GM21576 (cell line): ENCODE measurements at regions not wholly inside any gene's neighbourhood (a gene's known extent, or its start where the extent isn't known, plus 50 kb on each side); places are given as distances from the start of the nearest gene placed in this dataset.
A peak's percentile ranks its signal among the peaks of the same experiment; 100 is the strongest.

Experiments
- ATAC-seq: cut with Tn5 transposase; IDR thresholded peaks from one replicate; pipeline ENCODE4 v1.9.1; 2021; ENCODE audit warnings: mild to moderate bottlenecking, moderate library complexity; ENCODE audit not compliant: unreplicated experiment

DNA sequence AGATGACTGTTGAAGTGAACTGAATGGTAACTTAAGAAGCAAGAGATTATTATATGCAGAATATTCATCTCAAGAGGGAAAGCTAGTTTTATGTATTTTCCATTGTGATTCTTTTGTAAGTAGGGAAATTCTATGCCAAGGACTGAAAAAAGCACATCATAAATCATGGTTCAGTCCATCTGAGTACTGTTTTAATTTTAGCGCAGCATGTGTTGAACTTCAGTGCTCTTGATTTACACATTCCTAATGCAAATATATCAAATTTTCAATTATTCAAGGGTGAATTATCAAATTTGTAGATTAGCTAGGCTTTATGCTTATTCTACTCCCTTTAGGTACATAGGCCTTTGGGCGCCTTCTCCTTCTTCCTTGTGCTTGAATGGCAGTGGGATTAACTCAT, 50.3 kb upstream of the TCF12 start:
- ATAC-seq: no peak

DNA sequence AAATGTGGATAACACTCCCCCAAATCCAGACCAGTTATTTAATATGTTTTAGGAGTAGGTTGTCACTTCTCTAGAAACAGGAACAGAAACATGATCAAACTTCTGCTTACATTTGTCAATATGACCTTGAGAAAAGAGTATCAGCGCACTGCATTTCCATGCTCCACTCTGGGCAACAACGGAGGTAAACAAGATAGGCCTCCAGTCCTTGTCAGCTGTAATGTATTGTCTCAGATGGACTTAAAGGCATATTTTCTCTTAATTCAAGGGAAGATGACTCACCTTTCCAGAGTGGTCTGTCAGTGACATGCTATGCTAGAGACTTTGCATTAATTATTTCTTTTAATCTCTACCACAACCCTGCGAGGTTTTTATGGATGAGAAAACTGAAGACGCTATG, 51.6 kb upstream of the TCF12 start:
- no peak for ATAC-seq

DNA sequence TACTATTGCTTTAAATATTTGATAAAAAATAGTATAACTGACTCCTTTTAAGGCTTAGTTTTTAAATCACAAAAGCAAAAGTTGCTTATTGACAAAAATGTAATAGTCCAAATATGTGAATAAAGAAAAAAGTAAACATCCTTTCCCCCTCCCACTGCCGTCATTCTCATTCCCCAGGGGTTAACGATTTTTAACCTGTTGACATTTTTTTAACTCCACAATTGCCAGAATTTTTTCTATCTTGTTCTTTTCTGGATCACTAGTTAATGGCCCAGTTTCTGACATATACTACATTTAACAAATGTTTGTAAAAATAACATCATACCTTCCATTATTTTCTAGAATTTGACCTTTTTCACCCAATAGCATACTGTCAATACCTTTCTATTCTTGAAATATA, 60.6 kb upstream of the TCF12 start:
- no peak for ATAC-seq

DNA sequence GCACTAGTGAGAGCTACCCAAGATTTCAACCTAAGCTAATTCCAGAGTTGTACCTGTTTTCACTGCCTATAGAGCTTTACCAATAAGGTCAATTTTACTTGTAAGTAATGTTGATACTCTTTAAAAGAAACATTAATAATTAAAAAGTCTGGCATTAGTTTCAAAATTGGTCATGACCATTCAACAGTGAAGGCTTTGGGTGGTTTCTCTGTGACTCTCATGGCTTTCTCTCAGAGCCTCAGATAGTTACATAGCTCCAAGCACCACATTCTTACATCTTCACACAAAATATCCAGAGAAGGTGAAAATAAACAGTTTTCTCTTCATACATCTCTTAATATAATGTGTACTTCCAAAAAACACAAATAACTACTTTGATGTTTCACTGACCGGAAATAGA, 61.5 kb upstream of the TCF12 start:
- no peak for ATAC-seq

DNA sequence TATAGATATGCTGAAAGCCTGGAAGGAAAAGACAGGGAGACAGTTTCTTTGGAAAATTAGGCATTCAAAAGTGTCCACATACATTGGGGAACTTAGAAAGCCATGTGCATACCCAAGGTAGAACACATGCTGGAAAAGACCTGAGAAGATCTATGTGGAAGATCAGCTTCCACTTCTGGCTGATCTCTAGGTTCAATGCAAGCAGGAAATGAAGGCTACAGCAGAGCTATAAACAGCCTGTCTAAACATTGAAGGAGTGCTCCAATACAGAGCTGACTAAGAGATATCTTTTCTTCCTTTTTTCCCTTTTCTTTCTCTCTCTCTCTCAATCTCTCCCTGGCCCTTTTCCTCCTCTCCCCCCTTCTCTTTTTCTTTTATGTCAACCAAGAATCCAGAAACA, 73.6 kb upstream of the TCF12 start:
- no peak for ATAC-seq

DNA sequence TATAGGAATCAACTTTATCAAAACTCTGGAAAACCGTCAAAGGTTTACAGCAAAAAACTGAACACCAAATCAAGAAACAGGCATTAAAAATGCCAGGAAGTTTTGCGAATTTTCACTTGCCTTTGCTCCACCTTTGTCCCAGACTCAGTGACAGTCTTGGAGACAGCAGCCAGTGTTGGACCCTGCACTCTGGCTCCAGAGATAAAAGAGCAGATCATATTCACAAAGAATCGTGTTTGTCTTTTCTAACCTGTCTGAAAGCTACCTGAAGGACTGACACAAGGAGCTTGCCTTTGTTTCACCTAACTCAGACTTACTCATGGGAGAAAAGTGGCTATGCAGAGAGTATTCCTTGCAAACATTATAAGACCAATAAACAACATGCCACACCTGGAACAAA, 74.0 kb upstream of the TCF12 start:
- no peak for ATAC-seq

DNA sequence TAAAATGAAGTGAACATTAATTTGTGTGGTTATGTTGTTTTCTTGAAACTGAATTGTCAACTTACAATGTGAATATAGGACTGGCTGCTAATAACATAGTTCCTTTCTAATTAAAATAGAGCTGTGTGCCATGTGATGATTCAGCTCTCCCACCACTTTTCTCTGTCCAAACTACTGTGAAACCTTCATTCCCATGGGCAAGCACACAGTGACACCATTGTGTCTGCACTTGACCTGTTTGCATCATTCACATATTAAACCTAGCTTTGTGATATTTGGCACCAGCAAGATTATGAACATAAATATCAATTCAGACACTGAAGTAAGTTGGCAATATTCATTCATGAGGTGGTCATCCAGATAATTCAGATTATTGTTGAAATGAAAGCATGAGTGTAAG, 78.8 kb upstream of the TCF12 start:
- no peak for ATAC-seq

DNA sequence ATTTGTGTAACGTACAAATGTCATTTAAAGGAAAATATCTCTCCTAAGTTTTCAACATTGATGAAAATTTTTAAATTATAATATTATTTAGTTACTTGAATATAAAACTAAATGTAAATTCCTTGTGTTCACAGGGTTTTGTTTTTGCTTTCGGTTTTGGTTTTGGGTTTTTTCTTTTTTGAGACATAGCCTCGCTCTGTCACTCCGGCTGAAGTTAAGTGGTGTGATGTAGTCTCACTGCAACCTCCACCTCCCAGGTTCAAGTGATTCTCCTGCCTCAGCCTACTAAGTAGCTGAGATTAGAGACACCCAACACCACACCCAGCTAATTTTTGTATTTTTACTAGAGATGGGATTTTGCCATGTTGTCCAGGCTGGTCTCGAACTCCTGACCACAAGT, 79.3 kb upstream of the TCF12 start:
- ATAC-seq: no peak

DNA sequence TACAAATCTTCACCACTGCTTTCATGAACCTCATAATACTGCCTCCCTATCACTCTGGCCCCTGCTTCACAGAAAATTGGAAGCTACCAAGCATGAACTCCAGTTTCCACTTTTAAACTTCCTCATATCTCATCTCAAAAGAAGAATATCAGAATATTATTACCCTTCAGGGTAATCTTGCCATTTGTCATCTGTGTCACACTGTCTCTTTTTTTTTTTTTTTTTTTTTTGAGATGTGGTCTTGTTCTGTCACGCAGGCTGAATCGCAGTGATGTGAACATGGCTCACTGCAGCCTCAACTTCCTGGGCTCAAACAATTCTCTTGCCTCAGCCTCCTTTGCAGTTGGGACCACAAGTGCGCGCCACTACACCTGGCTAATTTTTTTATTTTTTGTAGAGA, 80.4 kb upstream of the TCF12 start:
- ATAC-seq: no peak

DNA sequence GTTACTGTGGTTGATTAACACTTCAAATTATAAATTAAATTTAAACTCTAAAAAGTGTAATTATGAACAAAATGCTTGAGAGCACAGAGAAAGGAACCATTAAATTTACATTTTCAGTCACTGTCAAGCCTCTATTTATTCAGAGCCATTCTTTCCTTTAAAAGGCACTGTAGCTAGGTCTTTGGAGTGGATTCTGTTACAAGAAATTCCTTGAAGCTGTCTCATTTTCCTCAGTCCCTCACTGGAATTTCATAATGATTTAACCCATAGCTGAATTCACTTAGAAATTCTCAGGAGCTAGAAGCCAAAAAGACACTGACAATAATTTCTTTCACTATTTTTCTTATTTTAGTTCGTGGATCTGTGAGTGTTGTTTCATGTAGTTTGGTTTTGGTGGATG, 81.2 kb upstream of the TCF12 start:
- ATAC-seq: no peak

DNA sequence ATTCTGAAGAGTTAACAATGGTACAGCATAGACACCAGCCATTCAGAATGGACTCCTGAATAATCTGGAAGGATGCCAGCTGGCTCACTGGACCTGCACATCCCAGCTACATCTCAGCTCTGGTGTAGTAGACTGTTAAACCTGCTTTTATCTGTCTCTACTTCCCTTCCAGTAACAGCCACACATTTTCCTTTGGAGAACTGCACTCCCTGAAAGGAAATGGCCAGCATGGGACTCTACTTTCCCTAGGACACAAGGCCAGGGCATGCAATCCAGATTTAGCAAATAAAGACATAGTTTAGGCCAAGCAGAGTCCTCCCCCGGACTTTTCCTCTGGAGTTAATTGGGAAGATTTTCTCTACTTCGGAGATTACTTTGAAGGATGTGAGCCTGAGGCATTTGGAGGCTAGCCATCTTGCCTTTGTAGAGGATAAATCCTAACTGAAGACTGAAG, 82.7 kb upstream of the TCF12 start:
- ATAC-seq: no peak

DNA sequence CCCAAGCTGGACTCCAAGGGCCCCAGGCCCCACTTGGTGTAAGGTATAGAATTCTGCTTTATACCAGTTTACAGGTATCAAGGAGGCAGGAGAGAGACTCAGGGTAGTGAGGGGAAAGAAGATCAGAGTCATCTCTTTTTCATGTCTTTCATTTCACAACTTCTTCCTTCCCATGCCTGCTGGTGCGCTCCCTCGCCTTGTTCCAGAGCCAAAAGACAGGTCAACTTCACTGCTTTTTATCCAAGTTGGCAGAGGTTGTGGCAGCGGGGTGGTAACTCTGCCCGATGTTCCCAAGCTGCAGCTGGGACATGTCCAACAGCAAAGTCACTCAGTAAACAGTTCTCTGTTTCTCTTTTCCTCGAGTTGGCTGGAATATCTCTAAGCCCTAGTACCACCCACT, 86.3 kb upstream of the TCF12 start:
- no peak for ATAC-seq

DNA sequence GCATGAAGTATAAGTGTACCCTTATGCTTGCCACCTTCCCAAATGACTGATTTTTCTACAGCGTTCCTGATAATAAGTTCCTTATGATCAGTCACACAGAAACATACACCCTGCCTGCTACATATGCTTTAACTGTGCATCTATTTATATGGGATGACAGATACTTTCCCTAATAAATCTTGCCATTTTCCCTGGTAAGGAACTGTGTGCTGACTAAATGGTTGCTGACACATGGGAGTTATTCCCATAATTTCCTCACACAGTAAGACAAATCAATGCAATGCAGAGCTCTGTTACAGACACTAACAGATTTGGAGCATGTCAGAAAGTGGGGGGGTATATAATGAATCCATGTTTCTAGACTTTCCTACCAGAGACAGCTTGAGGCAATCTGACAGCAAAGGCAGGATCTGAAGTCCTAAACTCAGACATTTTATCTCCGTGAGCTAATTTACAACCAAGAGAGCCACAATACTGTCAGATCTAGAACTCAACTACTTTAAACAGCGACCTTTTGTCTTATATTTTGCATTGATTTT, 86.9 kb upstream of the TCF12 start:
- ATAC-seq: no peak

DNA sequence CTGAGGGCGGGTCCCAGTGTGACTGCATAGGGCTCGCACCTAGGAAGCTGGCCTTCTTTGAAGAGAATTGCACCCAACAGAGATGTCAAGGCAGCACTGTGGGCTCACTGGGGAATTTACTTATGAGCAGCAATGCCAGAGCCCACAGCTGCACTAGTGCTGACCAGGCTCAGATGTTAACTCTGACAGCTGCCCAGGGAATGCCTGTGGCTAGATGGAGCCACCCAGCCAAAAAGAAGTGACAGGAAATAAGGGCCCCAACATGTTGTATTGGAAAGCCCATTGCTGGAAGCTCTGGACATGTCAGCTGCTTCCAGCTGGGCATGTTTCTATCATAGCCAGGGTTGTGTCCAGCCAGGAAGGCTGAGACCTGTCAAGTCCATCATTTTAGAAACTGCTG, 90.9 kb upstream of the ZNF280D start:
- ATAC-seq: no peak

DNA sequence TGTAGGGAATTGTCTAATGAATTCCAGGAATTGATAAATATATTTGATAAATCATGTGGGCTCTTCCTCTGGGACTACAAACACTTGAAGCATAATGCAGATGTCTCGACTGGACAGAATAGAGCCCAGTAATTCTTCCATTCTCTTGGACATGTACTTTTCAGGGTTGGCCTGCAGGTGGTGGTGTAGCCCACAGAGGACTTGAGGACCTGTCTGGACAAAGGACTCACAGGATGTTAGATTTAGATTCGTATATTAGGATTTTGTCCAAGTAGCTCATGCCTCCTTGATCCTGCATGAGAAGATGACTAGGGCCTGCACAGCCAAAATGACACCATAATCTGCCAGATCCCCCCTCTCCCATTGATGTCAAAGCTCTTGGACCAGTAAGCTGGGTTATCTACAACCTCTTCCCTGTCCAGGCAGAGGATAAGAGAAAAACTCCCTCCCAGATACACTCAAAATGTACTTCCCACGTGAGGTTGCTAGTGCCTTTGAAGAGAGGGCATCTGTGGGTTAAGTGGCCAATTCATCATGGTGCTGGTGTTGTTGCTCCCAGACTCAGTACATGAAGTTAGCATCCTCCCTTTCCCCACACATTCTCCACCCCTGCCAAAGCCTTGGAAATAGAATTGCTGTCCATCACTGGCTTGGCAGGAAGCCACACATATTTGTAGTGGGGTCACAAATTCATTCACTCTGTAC, 88.6 kb upstream of the ZNF280D start:
- ATAC-seq: peak; percentile 67

DNA sequence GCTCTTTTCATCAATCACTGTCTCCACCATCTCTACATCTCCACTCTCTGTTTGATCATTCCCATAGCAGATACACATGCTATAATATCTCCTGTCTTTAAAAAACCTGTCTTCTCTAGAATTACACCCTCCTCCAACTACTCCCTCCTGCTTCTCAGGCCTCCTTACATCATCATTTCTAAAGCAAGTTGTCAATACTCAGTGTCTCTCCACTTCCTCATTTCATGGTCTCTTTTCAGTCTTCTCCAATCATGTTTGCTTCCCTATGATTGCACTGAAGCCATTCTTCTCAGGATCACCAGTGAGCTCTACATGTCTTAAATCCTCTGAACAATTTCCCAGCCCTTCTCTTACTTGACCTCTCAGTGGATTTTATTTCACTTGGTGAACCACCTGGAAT, 87.0 kb upstream of the ZNF280D start:
- peak; percentile 52 for ATAC-seq

DNA sequence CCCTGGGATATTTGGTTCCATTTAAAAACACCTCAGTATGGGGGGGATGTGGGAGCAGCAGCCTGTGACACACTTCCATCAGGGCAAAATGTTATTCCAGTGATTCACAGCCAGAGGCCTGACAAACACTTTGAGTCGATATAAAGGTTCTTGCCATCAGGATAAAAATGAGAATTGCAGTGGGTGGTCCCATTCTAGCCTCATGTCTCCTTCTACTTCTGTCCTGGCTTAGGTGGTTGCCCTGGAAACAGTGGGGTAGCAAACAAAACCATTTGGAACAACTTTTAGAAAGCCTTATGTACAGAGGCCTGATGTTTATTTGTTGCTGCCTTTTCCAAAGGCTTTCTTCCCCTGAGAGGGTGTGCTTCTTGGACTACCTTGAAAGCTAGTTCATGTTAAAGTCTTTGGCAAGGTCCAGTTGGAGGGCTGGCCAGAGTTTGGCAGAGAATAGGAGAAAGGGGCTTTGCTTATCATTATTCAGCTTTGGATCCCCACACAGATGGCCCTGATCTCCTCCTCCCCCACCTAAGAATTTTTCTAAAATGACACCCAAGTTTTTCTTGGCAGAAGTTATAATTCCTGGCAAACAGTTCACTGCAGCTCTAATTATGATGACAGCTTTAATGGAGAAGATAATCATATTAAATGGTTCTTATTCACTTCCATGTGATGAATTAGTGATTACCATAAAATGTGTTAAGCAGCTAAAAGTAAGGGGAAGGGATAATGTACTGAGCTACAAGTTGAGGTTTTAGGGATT, 84.2 kb upstream of the ZNF280D start:
- ATAC-seq: no peak

DNA sequence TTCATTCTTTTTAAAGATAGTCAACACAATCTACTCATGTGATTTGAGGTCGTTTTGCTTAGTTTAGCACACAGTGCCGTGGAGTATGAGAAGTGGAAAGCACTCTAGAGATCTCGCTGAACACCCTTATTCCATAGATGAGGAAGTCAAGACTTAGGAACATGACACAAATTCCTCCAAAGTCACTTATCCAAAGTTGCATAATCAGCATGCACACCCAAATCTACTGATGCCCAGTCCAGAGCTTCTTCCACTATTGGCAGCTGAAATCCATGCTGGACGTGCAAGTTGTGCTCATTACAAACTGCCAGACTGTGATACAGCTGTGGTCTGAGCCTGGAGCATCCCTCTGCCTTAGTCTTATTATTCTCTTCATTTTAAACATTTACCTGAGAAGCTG, 83.5 kb upstream of the ZNF280D start:
- no peak for ATAC-seq

DNA sequence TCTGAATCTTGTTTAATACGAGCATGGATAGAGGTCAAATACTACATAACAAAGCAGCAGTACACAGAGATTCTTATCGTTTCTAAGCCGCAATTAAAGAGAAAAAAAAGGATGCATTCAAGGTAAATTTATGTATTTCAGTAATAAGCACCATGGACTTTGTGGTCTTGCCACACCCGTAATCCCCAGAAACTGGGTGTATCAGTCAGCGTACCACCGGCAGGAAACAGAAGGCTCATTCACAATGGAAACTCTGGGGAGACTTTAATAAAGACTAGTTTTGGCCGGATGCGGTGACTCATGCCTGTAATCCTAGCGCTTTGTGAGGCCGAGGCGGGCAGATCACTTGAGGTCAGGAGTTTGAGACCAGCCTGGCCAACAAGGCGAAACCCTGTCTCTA, 81.9 kb upstream of the ZNF280D start:
- no peak for ATAC-seq

DNA sequence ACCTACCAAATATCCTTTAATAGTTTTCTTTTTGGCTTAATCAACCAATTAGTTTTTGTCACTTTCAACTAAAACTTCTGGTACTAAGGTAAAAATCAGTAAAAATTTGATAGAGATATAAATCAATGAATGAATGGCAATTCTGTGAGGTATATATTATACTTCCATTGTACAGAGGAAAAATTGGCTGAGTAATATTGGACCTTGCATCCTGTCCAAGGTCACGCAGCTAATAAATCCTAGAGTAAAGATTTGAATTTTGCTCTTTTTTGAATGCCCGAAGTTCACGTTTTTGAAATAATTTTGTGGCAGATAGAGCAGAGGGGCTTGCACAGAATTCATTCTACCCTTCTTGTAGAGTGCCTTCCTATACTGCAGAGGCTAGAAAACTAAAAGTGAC, 81.1 kb upstream of the ZNF280D start:
- no peak for ATAC-seq

DNA sequence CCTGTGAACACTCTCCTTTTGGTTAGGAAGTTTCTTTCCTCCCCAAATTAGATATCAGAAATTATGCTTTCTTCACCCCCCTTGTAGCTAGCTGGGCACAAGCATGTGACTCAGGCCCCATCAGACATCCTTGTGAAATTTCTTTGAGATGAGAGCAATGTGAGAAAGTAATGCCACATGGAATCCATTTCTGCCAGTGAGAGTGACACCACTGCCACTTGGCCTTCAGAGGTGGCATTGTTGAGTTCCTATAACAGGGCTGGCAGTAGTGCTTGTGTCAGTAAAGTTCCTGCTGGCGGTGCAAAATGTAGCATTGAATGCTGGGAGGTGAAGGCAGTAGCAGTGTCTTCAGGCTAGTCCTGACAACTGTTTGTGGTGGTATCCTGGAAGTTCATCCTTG, 80.7 kb upstream of the ZNF280D start:
- ATAC-seq: no peak

DNA sequence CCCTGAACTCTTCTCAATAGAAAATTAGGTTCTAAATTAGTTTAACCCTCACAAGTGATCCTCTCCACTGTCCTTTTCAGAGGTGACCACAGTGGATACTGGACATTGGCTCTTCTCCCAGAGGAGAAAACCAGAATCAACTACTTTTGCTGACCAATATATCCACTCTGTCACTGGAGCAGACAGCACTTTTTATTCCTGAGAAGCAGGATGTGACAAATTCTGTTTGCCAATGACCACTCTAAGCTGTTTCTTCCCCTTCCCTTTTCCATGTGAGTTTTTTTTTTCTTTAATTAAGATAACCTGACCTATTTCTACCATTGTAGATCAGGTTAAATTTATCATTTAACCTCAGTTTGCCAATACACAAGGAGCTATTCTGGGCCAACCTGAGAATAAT, 79.7 kb upstream of the ZNF280D start:
- ATAC-seq: no peak
